Ovary (tissue), 7 donors: ENCODE measurements at regions not wholly inside any gene's neighbourhood (a gene's known extent, or its start where the extent isn't known, plus 50 kb on each side); places are given as distances from the start of the nearest gene placed in this dataset.

ENCODE experiments used
- DNase-seq, 5 donors: peaks; one replicate each; pipeline ENCODE4 v3.0.0-alpha.2; 2019 to 2020
- H3K27ac ChIP-seq, 2 donors: fragments of 200-600 bp; one replicate each; pipeline versions ENCODE4 v1.5.1 to v1.8.0; 2019 to 2022
- H3K27me3 ChIP-seq: fragments of 200-600 bp; one replicate; pipeline ENCODE4 v1.8.0; 2022
- H3K36me3 ChIP-seq: fragments of 200-600 bp; sonication (generic); one replicate; pipeline ENCODE4 v1.5.1; 2019
- H3K4me1 ChIP-seq: one replicate; pipeline ENCODE4 v1.8.1; 2013; ENCODE audit warnings: mild to moderate bottlenecking, moderate library complexity; ENCODE audit not compliant: insufficient read depth
- H3K4me3 ChIP-seq: fragments of 200-600 bp; sonication (generic); one replicate; pipeline ENCODE4 v1.5.1; 2017
- H3K9me3 ChIP-seq, 2 donors: fragments of 200-600 bp in 1 of 2; sonication (generic) in 1 of 2; one replicate each; pipeline versions ENCODE4 v1.5.1 to v1.8.1; 2013 to 2019; ENCODE audit warnings: mild to moderate bottlenecking in 1 of 2, moderate library complexity in 1 of 2
- CTCF ChIP-seq, 3 donors: fragments of 450-650 bp in 2 of 3; fragments of 200-600 bp in 1 of 3; IDR thresholded peaks; one replicate each; pipeline versions ENCODE4 v1.5.1 to v1.8.0; 2016 to 2022; ENCODE audit warnings: antibody characterized with exemption in 3 of 3, mild to moderate bottlenecking in 1 of 3
- EP300 ChIP-seq: sonication (generic); formaldehyde crosslinking; IDR thresholded peaks from one replicate; pipeline ENCODE4 v1.6.1; 2017; ENCODE audit warnings: antibody characterized with exemption
- POLR2A ChIP-seq: fragments of 450-650 bp; IDR thresholded peaks from one replicate; pipeline ENCODE4 v1.6.1; 2017; ENCODE audit warnings: antibody characterized with exemption, mild to moderate bottlenecking, moderate library complexity
- WGBS, 3 donors: extraction: QIAGEN DNeasy Blood & Tissue Kit in 1 of 3; methylation state at CpG; one replicate each; pipeline versions ENCODE4 v1.1.5 to v1.1.7; 2013 to 2017; 5-methylcytosine and 5-hydroxymethylcytosine counted together
- intact Hi-C, 4 donors: fragments of 100-400 bp; cut with DNase I; formaldehyde crosslinking; loops; one replicate each; pipeline versions ENCODE4 v1.11.0 to v1.15.1; 2022 to 2023
- donor health status: DM: no; HTN: no; CAD: no; lungs with moderate emphysema.
- donor health status: DM: no; HTN: no; CAD: no.
- donor health status: Bipolar disorder and iron deficiency.
- donor health status: DM: no; HTN: no; CAD: no.
- donor health status: DM: yes; HTN: yes; CAD: no.

- intact Hi-C loops: no loop called here
- Histone ChIP-seq H3K27ac (no peak overlapping the region), H3K36me3 (no peaks in the 10 kb centered on the region), H3K4me1 (peaks cover 8% of the 10 kb centered on the region), H3K9me3 (no peaks in the 10 kb centered on the region), H3K27me3 (no peaks in the 10 kb centered on the region), H3K4me3 (no peak overlapping the region)
- TF ChIP-seq POLR2A: no peak
- no peak for TF ChIP-seq EP300
- no peak for TF ChIP-seq CTCF (IDR thresholded peaks at IDR 0.05)
- no peak for DNase-seq
- 90 to 94% (median 92%) methylated on average over 8 of the region's 8 CpGs for WGBS, 3 donors
Observed at GRCh38 chr10:43913676-43914235, 265.1 kb upstream of the ZNF32 start.

- Histone ChIP-seq H3K27ac (no peak overlapping the region), H3K9me3 (no peaks in the 10 kb centered on the region), H3K4me1 (peaks cover 10% of the 10 kb centered on the region), H3K4me3 (no peak overlapping the region), H3K27me3 (no peaks in the 10 kb centered on the region), H3K36me3 (no peaks in the 10 kb centered on the region)
- TF ChIP-seq EP300 (no peak), POLR2A (no peak), CTCF (IDR thresholded peaks at IDR 0.05) (no peak)
- intact Hi-C loops: no loop called here
- 80 to 93% (median 88%) methylated on average over 3 of the region's 3 CpGs for WGBS, 3 donors
- DNase-seq: no peak
Observed at GRCh38 chr10:43912469-43912868, 263.8 kb upstream of the ZNF32 start.

GRCh38 chr10:43906490-43906889, 257.8 kb upstream of the ZNF32 start:
- intact Hi-C loops: no loop called here
- 16 to 23% (median 22%) methylated on average over 8 of the region's 8 CpGs for WGBS, 3 donors
- Histone ChIP-seq H3K27ac (peak overlapping the region in 1 of 2 donors; percentile 54), H3K9me3 (no peaks in the 10 kb centered on the region), H3K36me3 (no peaks in the 10 kb centered on the region), H3K4me1 (peaks cover 17% of the 10 kb centered on the region), H3K4me3 (no peak overlapping the region), H3K27me3 (no peaks in the 10 kb centered on the region)
- TF ChIP-seq POLR2A (no peak), CTCF (IDR thresholded peaks at IDR 0.05) (no peak), EP300 (no peak)
- DNase-seq: peak; percentile 30 to 63 (median 46)

GRCh38 chr10:43905512-43906236, 257.0 kb upstream of the ZNF32 start:
- Histone ChIP-seq H3K4me1 (peaks cover 15% of the 10 kb centered on the region), H3K27me3 (no peaks in the 10 kb centered on the region), H3K9me3 (no peaks in the 10 kb centered on the region), H3K36me3 (no peaks in the 10 kb centered on the region), H3K27ac (peak overlapping the region in 1 of 2 donors; percentile 54), H3K4me3 (no peak overlapping the region)
- peak; percentile 20 to 54 (median 45) for DNase-seq
- WGBS, 3 donors: 12 to 17% (median 15%) methylated on average over 10 of the region's 10 CpGs
- intact Hi-C loops: no loop called here
- no peak for TF ChIP-seq EP300
- no peak for TF ChIP-seq CTCF (IDR thresholded peaks at IDR 0.05)
- no peak for TF ChIP-seq POLR2A
